Ascending aorta (tissue), 2 donors: ENCODE measurements at regions not wholly inside any gene's neighbourhood (a gene's known extent, or its start where the extent isn't known, plus 50 kb on each side); places are given as distances from the start of the nearest gene placed in this dataset.

ENCODE experiments used
- DNase-seq, 2 donors: peaks; one replicate each; pipeline ENCODE4 v3.0.0-alpha.2; 2019; ENCODE audit warnings: low spot score in 2 of 2
- H3K27ac ChIP-seq, 2 donors: fragments of 200-600 bp; sonication (generic); one replicate each; pipeline ENCODE4 v1.5.1; 2016 to 2017; ENCODE audit warnings: mild to moderate bottlenecking in 1 of 2
- H3K27me3 ChIP-seq: fragments of 200-600 bp; sonication (generic); one replicate; pipeline ENCODE4 v1.5.1; 2017
- H3K36me3 ChIP-seq, 2 donors: fragments of 200-600 bp; sonication (generic); one replicate each; pipeline ENCODE4 v1.5.1; 2016
- H3K4me1 ChIP-seq, 2 donors: fragments of 200-600 bp; sonication (generic); one replicate each; pipeline ENCODE4 v1.5.1; 2016 to 2017; ENCODE audit warnings: mild to moderate bottlenecking in 1 of 2
- H3K4me3 ChIP-seq, 2 donors: fragments of 200-600 bp; sonication (generic); one replicate each; pipeline ENCODE4 v1.5.1; 2016 to 2017; ENCODE audit warnings: mild to moderate bottlenecking in 1 of 2
- H3K9me3 ChIP-seq, 2 donors: fragments of 200-600 bp; sonication (generic); one replicate each; pipeline ENCODE4 v1.5.1; 2016
- intact Hi-C: fragments of 100-400 bp; cut with DNase I; formaldehyde crosslinking; loops from one replicate; pipeline ENCODE4 v1.15.1; 2023
- TF ChIP-seq, protein P1 (sequence below), 3 experiments: fragments of 200-600 bp in 2 of 3; fragments of 450-650 bp in 1 of 3; sonication (generic) in 2 of 3; IDR thresholded peaks; one replicate each; pipeline ENCODE4 v1.5.1; 2016 to 2019; ENCODE audit warnings: antibody characterized with exemption in 3 of 3, mild to moderate bottlenecking in 1 of 3, moderate library complexity in 1 of 3

DNA sequence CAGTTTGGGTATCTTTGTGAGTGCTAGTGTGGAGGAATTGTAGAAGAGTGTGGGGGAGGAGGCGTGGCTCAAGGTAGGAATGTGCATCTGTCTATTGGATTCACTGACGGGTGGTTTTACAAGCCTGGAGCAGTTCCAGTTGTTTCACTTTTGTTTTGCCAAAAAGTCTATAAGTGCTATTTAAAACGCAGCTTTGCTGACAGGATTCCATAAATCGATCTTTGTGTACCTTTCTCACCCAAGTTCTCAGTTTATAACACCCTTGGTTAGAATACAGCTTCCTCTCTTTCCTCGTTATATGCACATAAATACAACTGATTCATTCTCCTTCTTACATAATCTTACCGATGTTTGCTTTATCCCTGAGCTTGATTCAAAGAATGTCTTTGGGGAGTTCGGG is 123.2 kb upstream of the UBE2E2 start:
- Histone ChIP-seq H3K4me1 (no peaks in the 10 kb centered on the region), H3K9me3 (no peaks in the 10 kb centered on the region), H3K4me3 (no peak overlapping the region), H3K27me3 (no peaks in the 10 kb centered on the region), H3K36me3 (no peaks in the 10 kb centered on the region), H3K27ac (no peak overlapping the region)
- no peak for DNase-seq
- intact Hi-C loops: no loop called here
- TF ChIP-seq, protein P1, sequence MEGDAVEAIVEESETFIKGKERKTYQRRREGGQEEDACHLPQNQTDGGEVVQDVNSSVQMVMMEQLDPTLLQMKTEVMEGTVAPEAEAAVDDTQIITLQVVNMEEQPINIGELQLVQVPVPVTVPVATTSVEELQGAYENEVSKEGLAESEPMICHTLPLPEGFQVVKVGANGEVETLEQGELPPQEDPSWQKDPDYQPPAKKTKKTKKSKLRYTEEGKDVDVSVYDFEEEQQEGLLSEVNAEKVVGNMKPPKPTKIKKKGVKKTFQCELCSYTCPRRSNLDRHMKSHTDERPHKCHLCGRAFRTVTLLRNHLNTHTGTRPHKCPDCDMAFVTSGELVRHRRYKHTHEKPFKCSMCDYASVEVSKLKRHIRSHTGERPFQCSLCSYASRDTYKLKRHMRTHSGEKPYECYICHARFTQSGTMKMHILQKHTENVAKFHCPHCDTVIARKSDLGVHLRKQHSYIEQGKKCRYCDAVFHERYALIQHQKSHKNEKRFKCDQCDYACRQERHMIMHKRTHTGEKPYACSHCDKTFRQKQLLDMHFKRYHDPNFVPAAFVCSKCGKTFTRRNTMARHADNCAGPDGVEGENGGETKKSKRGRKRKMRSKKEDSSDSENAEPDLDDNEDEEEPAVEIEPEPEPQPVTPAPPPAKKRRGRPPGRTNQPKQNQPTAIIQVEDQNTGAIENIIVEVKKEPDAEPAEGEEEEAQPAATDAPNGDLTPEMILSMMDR (IDR thresholded peaks at IDR 0.05): no peak

DNA sequence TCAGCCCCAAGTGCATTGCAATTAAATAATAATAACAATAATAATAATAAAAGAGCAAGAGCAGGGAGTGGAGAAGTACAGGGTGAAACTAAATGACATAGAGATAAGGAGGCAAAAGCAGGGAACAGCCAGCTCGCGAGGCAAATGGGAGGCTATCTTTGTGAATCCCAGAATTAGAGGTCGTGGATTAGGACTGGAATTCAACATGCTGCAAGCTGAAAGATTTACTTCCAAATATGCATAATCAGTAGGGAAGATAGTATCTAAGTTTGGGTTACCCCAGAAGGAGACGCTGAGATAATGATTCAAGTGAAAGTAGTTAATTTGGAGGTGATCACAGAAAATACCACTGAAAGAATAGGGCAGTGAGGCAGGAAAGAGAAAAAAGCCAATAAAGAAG is 119.4 kb upstream of the UBE2E2 start:
- no peaks in the 10 kb centered on the region for H3K9me3 ChIP-seq
- TF ChIP-seq, protein P1 (IDR thresholded peaks at IDR 0.05): no peak
- intact Hi-C loops: no loop called here

DNA sequence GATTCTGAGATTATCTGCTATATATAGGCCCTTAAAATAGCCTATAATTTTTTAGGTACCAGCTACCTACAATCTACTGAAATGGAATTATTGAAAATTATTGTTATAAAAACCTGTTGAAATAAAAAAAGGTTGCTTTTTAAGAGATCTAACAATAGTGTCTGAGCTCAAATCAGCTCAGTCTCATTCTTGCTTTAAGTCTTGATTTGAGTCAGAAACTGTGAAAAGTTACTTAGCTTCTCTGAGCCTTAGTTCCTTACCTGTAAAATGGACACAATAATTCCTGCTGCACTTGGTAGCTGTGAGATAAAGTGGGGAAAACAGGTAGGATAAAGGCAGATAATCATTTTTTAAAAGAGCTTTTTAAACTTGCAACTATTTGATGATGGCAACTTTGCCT is 118.8 kb upstream of the UBE2E2 start:
- Histone ChIP-seq H3K36me3 (no peaks in the 10 kb centered on the region), H3K27ac (no peak overlapping the region), H3K27me3 (no peaks in the 10 kb centered on the region), H3K9me3 (no peaks in the 10 kb centered on the region), H3K4me3 (no peak overlapping the region), H3K4me1 (no peaks in the 10 kb centered on the region)
- intact Hi-C loops: no loop called here
- DNase-seq: no peak
- TF ChIP-seq, protein P1 (IDR thresholded peaks at IDR 0.05): no peak

More for the DNA sequence above, 119.4 kb upstream of the UBE2E2 start:
- no peaks in the 10 kb centered on the region for H3K36me3 ChIP-seq
- no peaks in the 10 kb centered on the region for H3K27me3 ChIP-seq
- H3K4me1 ChIP-seq: no peaks in the 10 kb centered on the region
- H3K27ac ChIP-seq: no peak overlapping the region
- H3K4me3 ChIP-seq: no peak overlapping the region
- DNase-seq: no peak

DNA sequence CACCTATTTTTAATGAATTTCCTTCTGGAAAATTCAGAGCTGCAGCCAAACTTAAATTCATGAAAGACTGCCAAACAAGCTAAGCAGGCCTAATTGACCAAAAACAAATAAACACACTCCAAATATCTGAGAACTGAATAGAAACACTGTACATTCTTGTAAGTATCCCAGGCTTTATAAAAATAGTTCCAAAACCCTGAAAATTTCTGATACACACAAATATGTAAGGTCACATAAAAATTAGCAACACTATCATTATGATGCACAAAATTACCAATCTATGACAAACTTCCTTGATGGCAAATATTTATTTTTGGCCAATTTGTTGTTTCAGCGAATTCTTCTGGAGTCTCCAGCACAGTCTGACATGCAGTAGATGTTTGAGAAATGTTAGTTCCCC is 117.9 kb upstream of the UBE2E2 start:
- H3K9me3 ChIP-seq: no peaks in the 10 kb centered on the region
- no peak for DNase-seq
- H3K27me3 ChIP-seq: no peaks in the 10 kb centered on the region
- TF ChIP-seq, protein P1 (IDR thresholded peaks at IDR 0.05): no peak
- no peaks in the 10 kb centered on the region for H3K4me1 ChIP-seq
- no peak overlapping the region for H3K27ac ChIP-seq
- H3K36me3 ChIP-seq: no peaks in the 10 kb centered on the region
- intact Hi-C loops: no loop called here
- no peak overlapping the region for H3K4me3 ChIP-seq

DNA sequence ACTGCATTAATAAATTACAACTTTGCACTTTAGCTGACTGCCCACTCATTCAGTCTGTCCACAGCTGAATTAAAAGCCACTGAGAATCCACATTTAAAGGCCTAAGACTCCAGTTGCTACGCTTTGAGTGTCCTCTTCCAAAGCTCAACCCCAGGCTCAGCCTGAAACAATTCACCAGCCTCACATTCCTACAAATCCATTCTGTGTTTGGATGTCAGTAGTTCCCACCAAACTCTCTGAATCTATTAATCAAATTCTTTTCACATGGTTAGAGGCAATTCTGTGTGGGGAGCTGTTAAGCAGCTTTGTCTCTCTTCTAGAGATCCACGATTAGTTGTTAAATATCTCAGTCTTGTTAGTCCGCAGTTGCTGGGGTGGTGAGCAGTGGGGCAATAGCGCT is 116.8 kb upstream of the UBE2E2 start:
- no peak for DNase-seq
- Histone ChIP-seq H3K27me3 (no peaks in the 10 kb centered on the region), H3K9me3 (no peaks in the 10 kb centered on the region), H3K36me3 (no peaks in the 10 kb centered on the region), H3K27ac (no peak overlapping the region), H3K4me1 (no peaks in the 10 kb centered on the region), H3K4me3 (no peak overlapping the region)
- intact Hi-C loops: no loop called here
- TF ChIP-seq, protein P1 (IDR thresholded peaks at IDR 0.05): no peak

DNA sequence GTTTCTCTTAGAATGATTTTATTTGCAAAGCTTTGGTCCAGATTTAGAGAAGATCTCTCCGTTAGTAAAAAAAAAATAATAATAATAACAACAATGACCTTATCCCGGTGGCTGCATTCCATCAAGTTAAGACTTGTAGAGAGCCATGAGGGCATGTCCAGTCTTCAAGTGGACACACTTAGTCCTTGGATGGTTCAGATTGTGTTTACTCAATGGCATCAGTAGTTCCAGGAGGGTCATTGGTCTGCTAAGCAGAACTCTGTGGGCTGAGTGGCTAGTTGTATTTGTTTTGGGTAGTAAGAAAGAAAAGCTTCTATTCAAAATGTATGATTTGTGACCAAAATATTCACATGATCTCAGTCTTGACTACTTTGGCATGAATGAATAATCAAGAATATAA is 116.3 kb upstream of the UBE2E2 start:
- DNase-seq: no peak
- H3K27me3 ChIP-seq: no peaks in the 10 kb centered on the region
- H3K27ac ChIP-seq: no peak overlapping the region
- TF ChIP-seq, protein P1 (IDR thresholded peaks at IDR 0.05): no peak
- intact Hi-C loops: no loop called here
- no peak overlapping the region for H3K4me3 ChIP-seq
- H3K9me3 ChIP-seq: no peaks in the 10 kb centered on the region
- H3K36me3 ChIP-seq: no peaks in the 10 kb centered on the region
- no peaks in the 10 kb centered on the region for H3K4me1 ChIP-seq
